ENCODE measurements at regions not wholly inside any gene's neighbourhood (a gene's known extent, or its start where the extent isn't known, plus 50 kb on each side); places are given as distances from the start of the nearest gene placed in this dataset.
"Not testable (repeated sequence)": the region's sequence is repeated elsewhere in the genome, so short reads cannot be mapped to it uniquely, and the experiment has no call there.

DNA sequence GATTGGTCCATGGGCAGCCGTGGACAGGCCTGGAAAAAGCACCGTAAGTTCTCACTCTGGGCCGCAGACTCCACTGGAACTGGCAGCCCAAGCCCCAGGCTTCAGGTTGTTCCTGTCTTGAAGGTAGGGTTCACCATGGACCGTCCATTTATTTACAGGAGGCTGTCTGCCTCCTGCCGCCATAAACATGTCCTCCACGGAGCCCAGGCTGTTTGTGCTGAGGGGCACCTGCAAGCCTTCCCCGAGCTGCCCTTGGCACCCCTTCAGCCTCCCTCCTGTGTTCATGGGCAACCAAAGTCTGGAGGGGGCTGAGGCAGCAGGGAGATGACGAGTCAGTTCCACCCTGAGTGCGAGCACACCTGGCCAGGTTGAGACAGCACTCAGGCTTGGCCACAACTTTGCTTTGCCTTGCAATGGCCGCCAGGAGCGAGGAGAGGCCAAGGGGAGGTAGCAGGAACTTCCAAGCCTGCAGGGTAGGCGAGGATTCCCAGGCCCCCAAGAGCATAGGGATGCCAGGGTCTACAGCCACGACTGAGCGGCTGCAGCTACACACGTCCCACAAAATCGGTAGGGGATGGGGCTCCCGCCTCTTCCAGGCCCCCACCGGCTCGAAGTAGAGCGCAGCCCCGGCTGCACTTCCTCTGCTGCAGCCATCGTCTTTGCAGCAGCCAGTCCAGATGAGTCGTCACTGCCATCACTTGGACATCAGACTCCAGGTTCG lies 1625.6 kb upstream of the ACO1 start:
- DNase-seq = no peak

DNA sequence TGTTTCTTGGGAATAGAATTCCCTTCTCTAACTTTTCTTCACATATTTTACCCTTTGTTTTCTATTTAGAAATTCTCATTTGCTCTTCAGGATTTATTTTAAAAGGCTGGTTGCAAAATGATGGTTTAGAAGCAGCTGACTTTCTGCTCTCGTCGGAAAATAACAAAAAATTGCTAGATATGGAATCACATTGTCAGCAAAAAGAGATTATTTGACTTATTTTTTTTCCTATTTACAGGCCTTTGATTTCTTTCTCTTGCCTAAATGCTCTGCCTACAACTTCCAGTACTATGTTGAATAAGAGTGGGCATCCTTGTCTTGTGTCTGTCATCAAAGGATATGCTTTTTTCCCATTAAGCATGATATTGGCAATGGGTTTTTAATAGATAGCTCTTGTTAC lies 1619.1 kb upstream of the ACO1 start:
- no peak for DNase-seq

- DNase-seq = no peak
Measured at GRCh38 chr9:30771163-30771708, 1613.2 kb upstream of the ACO1 start.

GRCh38 chr9:30771760-30772159 lies 1612.7 kb upstream of the ACO1 start:
- no peak for DNase-seq

DNA sequence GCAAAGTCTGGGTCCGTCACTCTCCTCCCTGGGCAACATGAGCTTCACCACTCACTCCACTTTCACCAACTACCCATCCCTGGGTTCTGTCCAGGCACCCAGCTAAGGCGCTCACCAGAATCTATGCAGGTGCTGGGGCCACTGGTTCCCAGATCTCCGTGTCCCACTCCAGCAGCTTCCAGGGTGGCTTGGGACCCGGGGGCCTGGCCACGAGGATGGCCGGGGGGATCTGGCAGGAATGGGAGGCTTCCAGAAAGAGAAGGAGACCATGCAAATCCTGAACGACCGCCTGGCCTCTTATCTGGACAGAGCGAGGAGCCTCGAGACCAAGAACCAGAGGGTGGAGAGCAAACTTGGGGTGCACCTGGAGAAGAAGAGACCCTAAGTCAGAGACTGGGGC lies 1611.0 kb upstream of the ACO1 start:
- DNase-seq = no peak

GRCh38 chr9:30774326-30774725 lies 1610.1 kb upstream of the ACO1 start:
- no peak for DNase-seq

DNA sequence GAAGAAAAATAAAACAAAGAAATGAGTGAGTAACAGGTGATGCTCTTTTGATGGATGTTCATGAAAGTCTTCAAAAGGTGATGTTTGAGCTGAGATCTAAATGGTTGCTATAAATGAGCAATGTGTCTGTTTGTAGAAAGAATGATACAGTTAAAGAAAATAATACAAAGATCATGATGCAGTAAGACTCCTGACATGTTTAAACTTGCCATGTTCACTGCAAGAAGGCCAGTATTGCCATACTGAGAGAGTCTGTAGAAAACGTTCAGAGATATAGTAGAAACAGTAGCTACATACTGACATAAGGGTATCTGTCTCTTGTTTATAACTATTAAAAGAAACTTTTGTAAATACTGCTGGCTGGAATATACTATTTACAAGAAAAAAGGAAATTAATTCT lies 1609.2 kb upstream of the ACO1 start:
- no peak for DNase-seq

DNA sequence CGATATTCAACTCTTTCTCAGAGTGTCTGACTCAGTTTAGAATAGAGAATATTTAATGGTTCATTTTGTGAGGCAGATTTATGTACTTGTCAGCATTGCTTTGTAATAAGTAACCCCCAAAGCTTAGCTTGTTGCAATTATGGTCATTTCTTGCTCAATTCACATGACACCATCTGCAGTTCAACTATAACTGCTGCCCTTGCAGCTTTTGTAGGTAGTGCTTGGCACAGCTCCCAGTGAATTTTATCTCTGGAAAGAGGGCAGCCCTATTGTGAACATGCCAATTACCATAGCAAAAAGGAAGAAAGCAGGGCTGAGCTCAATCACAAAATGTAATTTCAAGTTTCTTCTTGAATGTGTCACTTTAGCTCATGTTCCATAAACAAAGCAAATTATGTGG lies 1587.7 kb upstream of the ACO1 start:
- no peak for DNase-seq

DNA sequence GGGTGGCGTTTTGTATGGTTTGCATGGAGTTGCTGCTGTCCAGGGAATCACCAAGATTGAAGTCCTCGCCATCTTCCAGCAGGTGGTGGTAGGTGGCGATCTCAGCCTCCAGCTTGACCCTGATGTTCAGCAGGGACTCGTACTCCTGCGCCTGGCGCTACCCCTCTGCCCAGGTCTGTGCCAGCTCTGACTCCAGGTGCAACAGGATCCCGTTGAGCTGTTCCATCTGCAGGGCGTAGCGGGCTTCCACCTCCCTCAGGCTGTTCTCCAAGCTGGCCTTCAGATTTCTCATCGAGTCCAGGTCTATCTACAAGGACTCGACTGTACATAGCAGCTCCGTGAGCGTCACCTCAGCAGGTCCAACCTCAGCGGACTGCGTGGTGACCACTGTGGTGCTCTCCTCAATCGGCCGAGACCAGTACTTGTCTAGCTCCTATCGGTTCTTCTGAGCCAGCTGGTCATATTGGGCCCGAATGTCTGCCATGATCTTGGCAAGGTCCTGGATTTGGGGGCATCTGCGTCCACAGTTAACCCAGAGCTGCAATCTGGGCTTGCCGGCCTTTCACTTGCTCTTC lies 1584.8 kb upstream of the ACO1 start:
- no peak for DNase-seq

DNA sequence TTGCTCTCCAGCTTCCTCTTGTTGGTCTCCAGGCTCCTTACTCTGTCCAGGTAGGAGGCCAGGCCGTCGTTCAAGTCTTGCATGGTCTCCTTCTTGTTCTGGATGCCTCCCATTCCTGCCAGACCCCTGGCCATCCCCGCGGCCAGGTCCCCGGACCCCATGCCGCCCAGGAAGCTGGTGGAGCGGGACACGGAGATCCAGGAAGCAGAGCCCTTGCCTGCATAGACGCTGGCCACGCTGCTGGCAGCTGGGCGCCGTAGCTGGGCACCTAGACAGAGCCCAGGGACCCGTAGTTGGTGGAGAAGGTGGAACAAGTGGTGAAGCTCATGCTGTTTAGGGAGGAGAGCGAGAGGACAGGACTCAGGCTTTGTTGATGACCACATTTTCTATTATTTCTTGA lies 1584.0 kb upstream of the ACO1 start:
- no peak for DNase-seq

DNA sequence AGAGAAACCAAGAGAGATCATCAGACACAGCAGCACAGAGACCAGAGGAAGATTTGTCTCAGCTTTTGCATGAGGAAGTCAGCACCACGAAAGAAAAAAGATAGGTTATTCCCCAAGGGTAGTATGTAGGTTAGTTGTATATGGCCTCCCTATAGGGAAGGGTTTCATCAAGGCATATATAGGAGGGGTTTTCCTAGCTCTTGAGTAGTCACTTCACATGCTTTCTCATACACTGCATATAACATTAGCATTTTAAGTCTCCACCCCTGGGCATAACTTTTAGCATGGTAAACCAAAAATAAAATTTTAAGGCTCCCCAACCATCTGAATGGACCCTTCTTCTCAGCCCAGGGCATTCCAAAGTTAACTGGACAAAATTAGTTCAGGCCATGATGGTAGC lies 1571.6 kb upstream of the ACO1 start:
- no peak for DNase-seq

DNA sequence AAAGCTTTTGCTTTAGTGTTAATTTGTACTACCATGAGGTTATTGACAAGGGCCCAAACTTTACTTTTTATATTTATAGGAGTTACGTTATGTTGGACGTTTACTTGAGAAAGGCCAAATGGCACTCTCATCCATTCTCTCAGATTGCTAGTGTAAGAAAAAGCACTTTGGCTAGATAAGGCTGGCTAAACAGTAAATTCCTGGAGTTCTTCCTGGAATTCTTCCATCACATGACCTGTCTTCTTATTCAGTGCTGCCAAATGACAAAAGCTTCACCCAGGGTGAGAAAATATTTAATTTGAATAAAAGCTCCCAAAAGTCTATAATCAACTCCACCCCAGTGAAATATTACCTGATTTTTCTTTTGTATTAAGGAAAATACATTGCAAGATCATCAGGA lies 1568.9 kb upstream of the ACO1 start:
- DNase-seq = no peak

DNA sequence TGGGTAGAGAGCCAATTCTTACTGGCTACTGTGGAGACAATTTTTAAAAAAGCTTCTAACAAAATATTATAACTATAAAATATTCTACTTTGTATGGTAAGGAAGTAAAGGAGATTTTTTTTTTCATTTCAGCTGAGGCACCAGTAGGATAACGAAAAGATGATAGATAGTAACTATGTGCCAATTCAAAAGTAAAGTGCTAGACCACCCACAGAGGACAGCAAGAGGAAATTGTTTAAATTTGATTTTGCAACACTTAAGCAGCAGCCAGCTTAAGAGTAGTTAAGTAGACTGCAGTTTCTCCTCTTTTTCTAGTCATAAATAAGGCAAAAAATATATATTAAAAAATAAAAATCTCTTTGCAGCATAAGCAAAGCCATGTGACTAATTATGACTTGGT lies 1539.3 kb upstream of the ACO1 start:
- DNase-seq = no peak

DNA sequence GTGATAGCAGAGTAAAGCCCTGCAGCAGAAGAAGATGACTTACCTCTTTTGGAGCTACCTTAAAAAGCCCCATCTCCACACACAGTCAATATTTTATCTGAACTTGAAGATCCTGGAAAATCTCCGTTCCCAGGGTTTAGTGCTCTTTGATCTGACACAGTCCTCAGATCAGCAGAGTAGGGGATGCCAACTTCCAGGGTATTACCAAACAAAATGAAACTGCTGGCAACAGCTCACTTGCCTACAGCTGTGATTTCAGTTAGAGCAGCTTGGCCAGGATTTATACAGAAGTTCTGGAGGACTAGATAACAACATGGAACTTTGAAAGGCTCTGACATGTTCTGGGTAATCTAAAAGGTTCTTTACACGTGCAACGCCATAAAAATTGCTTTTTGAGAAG lies 1537.8 kb upstream of the ACO1 start:
- no peak for DNase-seq

DNA sequence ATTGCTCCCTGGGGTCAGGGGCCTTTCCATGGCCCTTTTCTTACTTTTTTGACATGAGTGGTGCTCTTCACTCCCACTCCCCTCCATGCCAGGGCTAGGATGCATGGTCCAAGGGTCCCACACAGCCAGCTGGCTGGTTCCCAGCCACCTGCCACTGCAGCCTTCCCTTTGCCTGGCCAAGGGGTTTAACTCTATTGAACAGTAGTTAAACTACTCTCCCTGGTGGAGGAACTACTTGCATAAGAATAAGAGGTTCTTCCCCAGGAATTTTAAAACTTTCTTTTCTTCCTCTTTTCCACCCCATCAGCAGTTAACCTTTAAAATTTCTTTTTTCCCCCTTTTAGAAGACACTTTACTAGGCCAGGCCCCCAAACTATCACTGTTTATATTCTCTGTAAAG lies 1532.8 kb upstream of the ACO1 start:
- no peak for DNase-seq

GRCh38 chr9:30900706-30901105 lies 1483.7 kb upstream of the ACO1 start:
- no peak for DNase-seq

GRCh38 chr9:30913331-30913730 lies 1471.1 kb upstream of the ACO1 start:
- no peak for DNase-seq

GRCh38 chr9:30915451-30915850 lies 1469.0 kb upstream of the ACO1 start:
- no peak for DNase-seq

- DNase-seq = no peak
Measured at GRCh38 chr9:30925126-30925525, 1459.3 kb upstream of the ACO1 start.

DNA sequence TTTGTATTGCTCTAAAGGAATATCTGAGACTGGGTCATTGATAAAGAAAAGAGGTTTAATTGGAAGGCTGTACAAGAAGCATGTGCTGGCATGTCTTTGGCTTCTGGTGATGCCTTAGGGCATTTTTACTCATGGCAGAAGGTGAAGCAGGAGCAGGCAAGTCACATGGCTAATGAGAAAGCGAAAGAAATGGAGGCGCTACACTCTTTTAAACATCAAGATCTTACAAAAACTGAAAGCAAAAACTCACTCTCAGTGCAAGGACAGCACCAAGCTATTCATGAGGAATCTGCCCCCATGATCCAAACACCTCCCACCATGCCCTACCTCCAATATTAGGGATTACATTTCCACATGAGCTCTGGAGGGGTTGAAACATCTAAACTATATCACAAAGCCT lies 1458.8 kb upstream of the ACO1 start:
- DNase-seq = no peak

- DNase-seq = no peak
Measured at GRCh38 chr9:30928045-30928444, 1456.4 kb upstream of the ACO1 start.

DNA sequence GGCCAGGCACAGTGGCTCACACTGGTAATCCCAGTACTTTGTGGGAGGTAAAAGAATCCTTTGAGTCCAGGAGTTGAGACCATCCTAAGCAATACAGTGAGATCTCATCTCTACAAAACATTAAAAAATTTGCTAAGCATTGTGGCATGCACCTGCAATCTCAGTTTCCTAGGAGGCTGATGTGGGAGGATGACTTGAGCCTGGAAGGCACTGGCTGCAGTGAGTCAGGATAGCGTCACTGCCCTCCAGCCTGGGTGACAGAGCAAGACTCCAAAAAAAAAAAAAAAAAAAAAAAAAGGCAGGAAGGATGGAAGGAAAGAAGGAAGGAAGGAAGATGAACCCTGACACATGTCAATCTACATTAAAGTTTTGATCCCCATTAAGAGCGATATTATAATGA lies 1452.2 kb upstream of the ACO1 start:
- no peak for DNase-seq

GRCh38 chr9:30935730-30936129 lies 1448.7 kb upstream of the ACO1 start:
- no peak for DNase-seq

GRCh38 chr9:30937106-30937505 lies 1447.3 kb upstream of the ACO1 start:
- no peak for DNase-seq

GRCh38 chr9:30942852-30943251 lies 1441.6 kb upstream of the ACO1 start:
- not testable (repeated sequence) for DNase-seq

Data from suppressor macrophage (primary cell).